Fibroblast of the aortic adventitia (primary cell): ENCODE measurements at regions not wholly inside any gene's neighbourhood (a gene's known extent, or its start where the extent isn't known, plus 50 kb on each side); places are given as distances from the start of the nearest gene placed in this dataset.

ENCODE experiments used
- DNase-seq: peaks from one replicate; pipeline ENCODE4 v3.0.0-alpha.2; 2010; ENCODE audit warnings: low read depth
- H3K4me3 ChIP-seq: 2 replicates; pipeline ENCODE4 v1.5.1; 2011; ENCODE audit warnings: low read depth, mild to moderate bottlenecking, control low read depth, low read length, moderate library complexity
- CTCF ChIP-seq: IDR thresholded peaks from 2 replicates; pipeline ENCODE4 v1.5.1; 2011; ENCODE audit warnings: mild to moderate bottlenecking, low read length, control low read depth, inconsistent platforms; ENCODE audit not compliant: insufficient read depth

DNA sequence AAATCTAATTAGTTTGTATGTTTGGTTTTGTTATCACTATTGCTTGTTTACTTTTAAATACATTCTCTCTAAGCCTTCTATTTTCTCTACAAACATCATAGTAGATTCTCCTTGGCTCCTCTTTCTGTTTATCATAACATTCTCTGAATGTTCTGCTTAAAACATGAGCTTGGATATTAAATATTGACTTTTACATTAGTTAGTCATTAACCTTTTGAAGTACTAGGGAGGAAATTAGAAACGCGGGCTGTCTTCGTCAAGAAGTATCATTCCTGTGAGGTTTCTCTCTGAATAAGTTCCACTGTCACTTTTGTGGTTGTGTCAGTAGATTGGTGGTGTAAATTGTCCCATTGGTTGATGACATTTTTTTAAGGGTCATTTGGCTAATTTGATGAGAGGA is 821.5 kb downstream of the EFNA5 start:
- no peak for TF ChIP-seq CTCF
- no peak for DNase-seq
- H3K4me3 ChIP-seq: no peak overlapping the region

- DNase-seq: no peak
- H3K4me3 ChIP-seq: no peak overlapping the region
- no peak for TF ChIP-seq CTCF
These were observed 826.8 kb downstream of the EFNA5 start for GRCh38 chr5:106843812-106844416.

DNA sequence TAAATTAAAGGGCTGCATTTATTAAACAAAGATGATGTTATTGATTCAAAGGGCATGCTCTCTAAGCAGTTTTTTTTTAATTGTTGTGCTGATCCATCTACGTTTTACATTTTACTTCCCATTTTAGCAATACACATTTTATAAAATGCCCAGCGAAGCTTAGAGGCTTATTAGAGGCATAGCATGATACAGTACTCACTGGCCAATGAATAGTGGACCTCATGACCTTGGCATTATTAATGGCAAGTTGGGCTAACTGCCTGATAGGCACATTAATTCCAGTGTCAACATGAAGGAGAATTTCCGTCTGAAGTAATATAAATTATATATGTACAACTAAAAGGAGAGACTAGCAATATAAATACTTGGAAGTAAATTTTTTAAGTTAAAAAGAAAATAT is 837.2 kb downstream of the EFNA5 start:
- TF ChIP-seq CTCF: no peak
- no peak for DNase-seq
- no peak overlapping the region for H3K4me3 ChIP-seq

DNA sequence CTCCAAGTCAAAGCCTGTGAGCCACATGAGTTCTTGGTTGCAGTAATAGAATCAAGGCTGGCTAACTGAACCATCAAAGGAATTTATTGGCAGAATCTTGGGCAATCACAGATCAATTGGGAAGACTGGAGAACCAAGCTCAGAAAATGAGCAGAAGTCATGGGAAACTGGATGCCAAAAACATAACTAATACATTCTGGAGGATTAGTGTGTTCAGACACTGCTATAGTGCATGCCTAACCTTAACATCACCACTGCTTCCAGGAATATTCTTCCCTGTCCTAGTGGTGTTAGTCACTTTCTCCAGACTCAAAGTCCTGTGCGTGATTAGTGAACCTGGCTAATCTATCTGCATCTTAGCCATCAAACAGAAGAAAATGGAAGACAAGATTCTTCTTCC is 843.7 kb downstream of the EFNA5 start:
- no peak overlapping the region for H3K4me3 ChIP-seq
- TF ChIP-seq CTCF: no peak
- DNase-seq: no peak

GRCh38 chr5:106825374-106825773 is 845.4 kb downstream of the EFNA5 start:
- no peak for TF ChIP-seq CTCF
- no peak for DNase-seq
- no peak overlapping the region for H3K4me3 ChIP-seq

DNA sequence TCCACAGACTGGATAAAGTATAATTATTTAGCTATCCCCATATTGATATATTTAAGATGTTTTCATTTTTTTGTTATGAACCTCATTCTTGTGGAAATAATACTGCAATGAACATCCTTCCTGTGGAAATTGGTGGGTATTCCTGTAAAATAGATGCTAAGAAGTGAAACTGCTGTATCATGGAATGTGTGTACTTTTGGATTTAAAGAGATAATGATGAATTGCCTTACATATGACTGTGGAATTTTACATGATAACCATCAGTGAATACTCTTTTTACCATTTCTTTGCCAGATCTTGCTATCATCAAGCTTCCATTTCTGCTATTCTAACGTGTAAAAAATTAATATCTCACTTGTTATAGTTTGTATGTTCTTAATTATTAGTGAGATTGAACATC is 847.9 kb downstream of the EFNA5 start:
- TF ChIP-seq CTCF: no peak
- no peak overlapping the region for H3K4me3 ChIP-seq
- no peak for DNase-seq

- no peak overlapping the region for H3K4me3 ChIP-seq
- TF ChIP-seq CTCF: no peak
- DNase-seq: no peak
These were observed 852.2 kb downstream of the EFNA5 start for GRCh38 chr5:106818552-106818951.
